ENCODE measurements at regions not wholly inside any gene's neighbourhood (a gene's known extent, or its start where the extent isn't known, plus 50 kb on each side); places are given as distances from the start of the nearest gene placed in this dataset.

DNA sequence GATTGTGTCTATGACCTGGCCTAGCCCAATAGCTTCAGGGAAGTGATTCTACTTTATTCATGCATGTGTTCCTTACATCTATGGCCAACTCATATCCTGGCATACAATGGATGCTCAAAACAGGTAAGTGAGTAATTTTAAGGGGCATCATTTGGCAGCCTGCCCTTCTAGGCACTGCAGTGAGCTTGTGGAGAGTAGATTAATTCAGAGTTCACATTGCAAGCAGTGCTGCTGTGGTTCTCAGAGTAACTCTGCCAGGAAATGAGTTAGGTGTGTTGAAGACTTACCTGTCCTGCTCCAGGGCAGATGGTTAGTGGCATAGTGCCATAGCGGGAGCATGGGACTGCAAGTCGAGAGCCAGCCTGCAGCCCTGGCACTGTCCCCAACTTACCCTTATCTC lies 158.0 kb downstream of the SCP2D1 start:
- DNase-seq = no peak

DNA sequence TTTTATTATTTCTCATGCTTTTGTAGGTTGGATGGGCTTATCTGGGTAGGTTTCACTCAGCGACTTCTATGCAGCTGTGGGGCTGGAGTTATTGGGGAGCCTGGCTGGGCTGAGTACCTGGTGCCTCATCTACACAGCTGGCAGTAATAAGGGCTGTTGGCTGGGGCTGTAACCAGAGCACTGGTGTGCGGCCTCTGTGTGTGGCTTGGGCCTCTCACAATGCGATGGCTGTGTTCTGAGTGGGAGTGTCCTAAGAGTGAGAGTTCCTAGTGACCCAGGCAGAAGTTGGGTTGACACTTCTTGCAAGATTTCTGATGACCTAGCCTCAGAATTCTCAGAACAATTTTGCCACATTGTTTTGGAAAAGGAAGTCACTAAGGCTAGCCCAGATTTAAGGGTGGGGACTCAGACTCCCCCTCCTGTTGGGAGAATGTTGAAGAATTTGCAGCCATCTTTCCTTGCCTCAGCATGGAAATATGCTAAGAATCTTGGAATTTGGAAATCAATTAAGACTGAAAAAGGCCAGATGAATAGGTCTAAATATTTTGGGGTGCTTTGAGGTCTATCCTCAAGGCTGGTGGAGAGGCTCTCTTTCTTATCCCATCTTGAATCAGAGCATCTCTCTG lies 158.8 kb downstream of the SCP2D1 start:
- no peak for DNase-seq

DNA sequence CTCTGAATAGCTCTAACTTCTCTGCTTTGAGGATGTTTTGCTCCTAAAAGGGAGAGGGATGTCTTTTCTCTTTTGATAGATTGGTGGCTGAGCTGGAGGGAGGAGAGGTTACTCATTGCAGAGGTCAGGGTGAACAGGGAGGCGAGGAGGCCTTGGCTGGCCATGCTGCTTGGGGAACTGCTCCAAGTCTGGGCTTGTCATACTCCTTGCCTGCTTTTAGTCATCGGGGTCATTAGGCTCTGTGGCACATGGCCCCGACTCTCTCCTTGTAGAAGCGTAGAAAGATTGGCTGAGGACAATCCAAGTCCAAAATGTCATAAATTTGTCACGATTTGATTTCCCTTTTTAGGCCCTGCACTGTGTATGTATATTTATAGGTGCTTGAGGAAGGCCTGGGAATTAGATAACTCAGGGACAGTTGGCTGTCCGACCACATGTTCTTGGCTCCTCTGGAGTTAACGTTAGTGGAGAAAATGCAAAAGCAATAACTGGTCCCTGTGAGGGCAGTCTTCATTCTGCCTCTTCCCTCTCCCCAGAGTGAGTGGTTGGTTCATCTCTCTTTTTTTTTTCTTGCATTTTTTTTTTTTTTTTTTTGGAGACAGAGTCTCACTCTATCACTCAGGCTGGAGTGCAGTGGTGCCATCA lies 160.1 kb downstream of the SCP2D1 start:
- DNase-seq = no peak

DNA sequence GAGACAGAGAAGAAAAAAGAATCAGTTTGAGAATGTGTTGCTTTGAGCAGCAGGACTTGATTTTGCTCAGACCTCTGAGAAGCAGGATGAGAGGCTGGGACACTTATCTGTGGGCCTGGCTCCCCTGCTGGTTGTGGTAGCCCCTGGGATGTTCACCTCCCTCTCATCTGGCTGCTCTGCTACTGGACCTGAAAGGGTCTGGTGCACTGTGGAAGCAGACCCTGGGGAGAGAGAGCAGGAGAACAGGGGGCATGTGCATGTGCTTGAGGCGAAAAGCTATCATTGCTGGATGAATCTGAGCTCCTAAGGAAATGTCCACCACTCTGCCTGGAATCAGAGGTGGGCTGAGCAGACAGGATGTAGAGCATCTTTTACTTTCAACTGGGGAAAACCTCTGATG lies 161.1 kb downstream of the SCP2D1 start:
- DNase-seq = no peak

DNA sequence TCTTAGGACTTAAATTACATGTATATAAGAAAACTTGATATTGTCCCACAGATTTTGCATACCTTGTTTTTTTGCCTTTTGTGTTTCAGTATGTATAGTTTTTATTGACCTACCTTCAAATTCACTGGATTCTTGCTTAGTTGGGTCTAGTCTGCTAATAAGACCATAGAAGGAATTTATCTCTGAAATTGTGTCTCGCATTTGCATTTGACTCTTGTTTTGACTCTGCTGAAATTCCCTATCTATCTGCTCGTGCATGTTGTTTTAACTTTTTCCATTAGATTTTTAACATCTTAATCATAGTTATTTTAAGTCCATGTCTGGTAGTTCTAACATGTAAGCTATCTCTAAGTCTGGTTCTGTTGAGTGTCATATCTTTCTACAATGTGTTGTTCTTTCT lies 163.9 kb downstream of the SCP2D1 start:
- DNase-seq = no peak

DNA sequence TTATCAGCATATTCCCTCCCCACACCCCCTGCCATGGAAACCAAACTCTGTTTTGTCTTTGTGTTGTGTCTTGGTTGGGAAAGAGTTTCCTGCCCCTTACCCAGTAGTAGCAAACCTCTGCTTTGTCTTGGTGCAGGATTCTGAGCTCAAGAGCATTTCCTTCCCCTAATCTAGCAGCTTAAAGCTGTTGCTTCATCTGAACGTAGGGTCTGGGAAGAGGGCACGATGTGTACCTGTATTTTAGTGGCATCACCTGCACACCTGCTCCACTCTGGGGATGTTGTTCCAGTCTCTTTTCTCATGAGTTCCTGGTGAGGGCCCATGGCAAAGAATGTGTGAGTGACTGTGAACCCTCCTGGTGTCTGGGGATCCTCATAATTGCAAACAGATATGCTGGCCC lies 164.7 kb downstream of the SCP2D1 start:
- no peak for DNase-seq

DNA sequence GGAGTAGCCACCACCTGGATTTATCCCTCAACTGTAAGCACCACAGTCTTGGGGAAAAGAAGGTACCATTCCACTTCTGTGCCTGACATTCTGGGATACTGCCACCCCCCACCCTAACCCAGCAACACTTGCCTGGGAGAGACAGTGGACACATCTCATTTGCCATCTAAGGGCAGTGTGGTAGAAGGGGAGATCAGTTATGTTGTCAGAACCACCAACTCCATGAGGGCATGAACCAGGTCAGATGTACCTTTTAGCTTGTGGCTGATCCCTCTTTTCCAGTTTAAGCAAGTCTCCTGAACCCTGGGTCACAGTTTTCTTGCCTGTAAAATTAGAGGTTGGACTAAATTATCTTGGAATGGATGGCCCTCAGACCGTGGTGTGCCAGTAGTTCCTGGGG lies 165.5 kb downstream of the SCP2D1 start:
- DNase-seq = no peak

DNA sequence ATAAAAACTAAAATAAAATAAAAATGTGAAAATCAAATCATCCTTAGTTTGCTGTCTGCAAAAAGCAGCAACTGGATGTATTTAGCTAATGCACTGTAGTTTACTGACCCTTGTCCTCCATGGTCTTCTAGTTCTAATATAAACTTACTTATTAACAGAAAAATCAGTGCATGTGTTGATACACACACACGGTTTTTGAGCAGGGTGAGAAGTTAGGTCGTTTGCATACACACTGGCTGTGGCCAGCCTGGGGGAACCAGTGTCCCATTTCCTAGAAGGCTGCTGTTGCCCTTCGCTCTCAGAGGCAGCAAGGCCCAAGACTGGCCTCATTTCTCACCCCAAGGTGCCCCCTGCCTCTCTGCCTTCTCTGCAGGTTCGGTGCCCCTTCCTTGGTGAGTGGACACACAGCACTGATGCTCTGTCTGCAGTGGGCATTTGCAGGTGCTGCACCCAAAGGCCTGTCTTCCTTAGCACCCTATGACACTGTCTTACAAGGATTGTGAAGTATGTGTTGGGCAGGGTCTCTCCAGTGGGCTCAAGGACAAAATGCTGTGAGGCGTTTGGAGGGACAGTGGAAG lies 168.5 kb downstream of the SCP2D1 start:
- DNase-seq = no peak

DNA sequence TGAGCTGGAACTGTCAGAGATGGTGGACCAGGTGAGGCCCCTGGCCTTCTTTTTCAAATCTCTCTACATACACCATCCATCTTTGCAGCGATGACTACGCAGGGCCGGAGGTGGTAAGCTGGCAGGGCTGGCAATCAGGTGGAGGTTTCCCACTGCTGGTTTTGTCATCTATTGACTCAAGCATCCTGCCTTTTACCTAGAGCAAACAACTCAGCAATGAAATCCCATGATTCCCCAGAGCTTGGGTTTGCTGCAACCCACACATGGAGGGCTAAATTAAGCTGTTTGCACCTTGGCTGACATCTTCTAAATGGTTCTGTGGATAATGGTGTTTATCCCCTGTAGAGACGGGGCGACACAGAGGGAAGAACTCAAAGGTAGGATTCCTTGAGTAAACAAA lies 170.2 kb downstream of the SCP2D1 start:
- DNase-seq = no peak

DNA sequence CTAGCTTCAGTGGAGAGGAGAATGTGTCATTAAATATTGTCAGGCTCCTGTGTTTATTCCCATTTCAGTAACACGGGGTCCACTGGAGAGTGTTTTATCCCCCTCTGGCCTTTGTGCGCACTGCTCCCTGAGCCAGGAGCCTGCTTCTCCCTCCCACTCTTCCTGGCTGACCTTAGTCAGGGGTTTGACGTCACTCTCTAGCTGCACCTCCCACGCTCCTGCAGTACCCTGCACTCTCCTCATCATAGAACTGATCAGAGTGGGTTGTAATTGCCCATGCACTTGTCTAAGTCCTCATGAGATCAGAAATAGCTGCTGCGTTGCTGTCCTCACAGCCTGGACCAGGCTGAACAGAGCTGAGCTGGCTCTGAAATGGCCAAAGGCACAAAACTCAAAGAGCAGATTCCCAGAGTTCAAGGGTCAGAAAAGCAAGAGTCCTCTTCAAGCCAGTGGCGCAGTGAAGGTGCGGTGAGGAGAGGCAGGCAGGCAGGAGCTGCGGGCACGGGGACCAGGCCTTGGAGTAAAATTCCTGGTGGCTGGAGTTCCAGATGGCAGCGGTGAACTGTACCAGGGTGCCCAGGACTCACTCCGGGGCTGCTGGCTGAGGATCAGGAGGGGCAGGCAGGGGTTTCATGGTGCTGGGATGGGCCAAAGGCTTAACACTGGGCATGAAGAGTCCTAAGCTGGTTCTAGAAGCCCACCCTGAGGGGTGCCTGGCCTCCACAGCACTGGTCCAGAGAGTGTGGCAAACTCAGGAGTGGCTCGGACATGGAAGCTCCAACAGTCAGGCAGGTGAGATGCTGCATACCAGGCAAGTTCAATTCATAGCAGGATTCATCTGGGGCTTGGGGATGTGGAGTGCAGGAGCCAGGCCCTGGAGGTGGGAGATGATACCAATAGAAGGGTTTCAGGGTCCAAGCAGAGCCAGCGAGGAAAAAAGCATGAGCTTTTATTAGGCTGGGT lies 170.9 kb downstream of the SCP2D1 start:
- no peak for DNase-seq

DNA sequence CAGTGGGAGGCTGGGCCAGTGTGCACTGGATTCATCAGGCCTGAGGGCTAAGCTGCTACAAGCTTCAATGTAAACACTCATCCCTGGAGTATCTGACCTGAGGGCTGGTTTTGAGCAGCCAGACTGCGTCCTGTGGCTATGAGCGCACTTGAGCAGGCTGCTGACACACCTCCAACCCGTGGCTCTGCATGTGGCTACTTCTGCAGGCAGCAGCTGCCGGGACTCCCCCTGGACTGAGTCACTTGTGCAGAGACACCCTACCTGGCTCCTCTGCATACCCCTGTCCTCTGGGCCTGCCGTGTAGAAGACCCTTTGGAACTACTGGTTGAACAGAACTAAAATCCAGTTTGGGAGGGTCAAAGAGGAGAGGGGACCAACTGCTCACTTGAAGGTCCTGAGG lies 172.0 kb downstream of the SCP2D1 start:
- no peak for DNase-seq

DNA sequence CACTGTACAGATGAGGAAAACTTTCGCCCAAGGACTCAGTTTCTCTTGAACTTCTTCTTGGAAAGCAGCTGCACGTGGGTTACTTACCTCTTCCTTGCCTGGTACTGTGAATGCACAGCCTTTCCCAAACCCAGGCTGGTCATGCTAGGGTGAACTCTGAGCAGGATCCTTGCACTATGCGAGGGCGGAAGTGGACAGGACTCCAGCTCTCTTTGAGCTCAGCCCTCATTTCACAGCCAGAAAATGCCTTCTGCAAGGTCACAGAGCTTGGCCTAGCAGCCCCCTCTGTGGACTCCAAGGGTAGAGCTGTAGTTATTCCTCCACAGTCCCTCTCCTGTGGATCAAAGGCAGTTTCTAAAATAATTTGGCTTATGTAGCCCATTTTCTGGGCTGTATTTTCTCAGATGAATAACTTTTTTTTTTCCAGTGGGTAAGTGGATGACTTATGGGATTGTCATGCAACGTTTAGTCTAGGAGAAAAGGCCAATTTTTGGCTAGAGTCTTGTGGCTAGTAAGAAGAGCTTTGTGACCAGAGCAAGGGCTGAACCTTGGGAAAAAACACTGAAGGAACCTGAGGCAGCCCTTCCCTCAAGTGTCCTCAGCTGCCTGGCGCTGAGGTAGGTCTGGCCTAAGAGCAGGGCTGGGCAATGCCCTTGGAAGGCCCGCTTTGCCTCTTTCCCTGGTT lies 172.7 kb downstream of the SCP2D1 start:
- no peak for DNase-seq

DNA sequence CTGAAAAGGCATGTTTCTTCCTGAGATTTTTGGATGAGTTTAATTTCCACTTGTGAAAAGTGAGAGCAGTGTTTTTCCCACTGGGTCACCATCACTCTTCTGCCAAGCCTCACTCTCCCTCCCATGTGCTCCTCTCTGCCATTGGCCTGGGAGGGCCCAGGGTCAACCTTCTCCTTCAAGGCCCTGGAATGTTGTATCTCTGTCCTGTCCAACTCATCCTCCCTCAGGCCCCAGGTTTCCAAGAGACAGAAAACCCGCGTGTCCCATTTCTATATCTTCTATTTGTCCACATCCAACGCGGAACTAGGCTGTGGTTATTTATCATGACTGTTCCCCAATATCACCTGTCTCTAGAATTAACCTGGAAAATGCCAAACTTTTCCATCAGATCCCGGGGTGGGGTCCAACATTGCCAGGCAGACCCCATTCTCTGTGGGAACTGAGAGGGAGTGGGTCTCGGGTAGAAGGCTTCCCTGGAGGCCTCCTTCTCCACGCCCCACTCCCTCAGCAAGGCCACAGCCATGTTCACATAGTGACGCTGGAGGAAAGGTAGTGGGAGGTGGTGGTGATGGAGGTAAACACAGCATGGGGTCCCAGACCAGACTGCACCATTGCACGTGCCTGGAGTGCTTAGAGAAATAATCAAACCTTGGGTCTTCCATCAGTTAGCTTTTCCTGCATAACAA lies 173.5 kb downstream of the SCP2D1 start:
- DNase-seq = no peak

DNA sequence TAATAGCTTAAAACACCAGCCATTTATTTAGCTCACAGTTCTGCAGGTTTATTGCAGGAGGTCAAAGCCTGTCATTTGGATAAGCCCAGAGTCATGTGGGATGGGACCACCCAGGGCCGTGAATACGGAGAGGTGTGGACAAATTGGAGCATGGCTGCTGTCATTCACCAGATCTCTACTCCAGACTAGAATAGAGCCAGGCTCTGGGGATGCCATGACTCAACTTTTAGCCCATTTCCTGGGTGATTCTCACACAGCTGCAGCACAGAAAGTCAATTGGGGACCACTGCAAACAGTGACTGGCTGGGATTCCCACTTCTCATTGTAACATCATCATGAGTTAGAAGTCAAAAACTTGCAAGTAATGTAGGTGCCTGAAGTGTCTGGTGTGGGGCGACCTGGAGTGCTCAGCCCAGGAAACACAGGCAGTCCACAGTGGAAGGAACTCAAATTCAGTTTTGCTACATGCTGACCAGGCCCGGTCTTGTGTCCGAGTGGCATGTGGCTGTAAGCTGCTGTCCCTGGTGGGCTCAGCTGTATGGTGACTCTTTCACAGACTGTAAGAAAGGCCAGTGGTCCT lies 174.3 kb downstream of the SCP2D1 start:
- no peak for DNase-seq

DNA sequence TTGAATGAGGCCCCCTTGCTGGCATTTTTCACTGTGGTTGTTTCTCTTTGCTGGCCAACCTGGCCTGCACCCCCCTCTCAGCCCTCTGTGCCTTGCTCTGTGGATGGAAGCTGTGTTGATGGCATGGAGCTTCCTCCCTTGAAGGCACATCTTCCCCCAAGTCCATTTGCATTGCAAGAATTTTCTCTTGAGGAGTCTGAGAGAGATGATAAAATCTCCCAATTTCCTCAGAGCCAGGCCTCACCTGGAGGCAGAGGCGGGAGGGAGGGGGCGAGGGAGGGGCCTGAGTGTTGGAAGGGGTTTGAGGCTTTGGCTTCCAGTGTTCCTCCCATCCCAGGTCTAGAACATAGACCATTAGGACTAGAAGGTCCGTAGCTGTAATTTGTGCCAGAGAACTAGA lies 175.1 kb downstream of the SCP2D1 start:
- no peak for DNase-seq

DNA sequence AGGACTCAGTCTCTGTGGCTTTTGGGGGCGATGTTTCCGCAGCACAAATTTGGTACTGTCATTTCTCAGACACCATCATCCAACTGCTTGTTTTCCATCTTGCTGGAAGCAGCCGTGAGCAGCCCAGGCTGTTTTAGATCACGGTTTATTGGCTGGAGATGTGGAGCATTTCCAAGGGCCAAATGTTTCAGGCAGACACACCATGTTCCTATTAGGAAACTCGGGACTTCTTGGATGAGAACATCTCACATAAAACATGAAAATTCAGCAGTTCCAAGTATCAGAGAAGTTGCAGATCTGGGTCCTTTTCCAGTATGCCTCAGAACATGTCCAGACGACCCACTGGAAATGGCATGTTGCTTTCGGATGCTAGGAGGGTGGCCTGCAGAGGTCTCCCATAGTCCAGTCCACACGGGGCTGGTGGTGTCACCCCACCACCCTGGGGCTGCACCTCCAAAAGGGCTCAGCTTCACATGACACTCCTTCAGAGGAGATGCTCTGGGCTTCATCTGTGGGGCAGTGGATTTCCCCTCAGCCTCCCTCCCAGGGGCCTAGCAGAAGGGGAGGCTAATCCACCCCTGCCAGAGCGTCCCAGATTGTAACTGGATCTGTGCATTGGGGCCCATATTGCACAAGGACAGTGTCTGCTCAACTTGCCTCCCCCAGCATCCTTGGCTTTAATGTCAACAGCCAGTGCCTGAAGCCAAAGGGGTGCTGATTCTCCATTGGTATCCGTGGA lies 176.3 kb downstream of the SCP2D1 start:
- no peak for DNase-seq

DNA sequence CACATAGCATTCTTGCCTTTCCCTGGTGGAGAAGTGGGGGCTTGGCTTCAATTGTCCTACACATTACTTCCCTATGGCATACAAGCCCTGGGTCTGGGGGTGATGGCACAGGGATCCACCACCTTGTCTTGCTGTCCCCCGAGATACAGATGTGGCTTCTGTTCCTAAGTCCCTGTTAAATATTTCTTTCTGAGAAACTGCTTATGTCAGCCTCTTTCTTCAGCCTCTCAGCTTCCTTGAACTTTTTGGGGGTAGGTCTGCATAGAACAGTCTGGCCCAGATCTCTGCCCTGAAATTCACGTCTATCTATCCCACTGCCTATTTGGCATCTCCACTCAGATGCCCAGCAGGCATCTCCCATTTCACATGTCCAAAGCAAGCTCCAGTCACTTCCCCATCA lies 177.4 kb downstream of the SCP2D1 start:
- no peak for DNase-seq

DNA sequence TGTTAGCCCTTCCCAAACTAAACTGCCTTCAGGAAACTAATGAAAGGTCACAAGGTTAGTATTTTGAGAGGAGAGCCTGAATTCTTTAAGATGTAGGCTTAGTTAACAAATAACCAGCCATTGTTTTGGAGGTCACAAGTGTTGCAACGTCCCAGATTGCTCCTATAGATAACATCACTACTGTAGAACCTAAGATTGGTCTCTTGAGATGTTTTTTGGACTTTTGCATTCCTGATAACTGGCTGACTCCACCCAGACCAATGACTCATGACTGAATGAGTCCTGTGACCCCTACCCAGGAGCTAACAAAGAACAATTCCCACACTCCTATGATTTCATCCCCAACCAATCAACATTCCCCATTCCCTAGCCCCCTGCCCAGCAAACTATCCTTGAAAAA lies 178.8 kb downstream of the SCP2D1 start:
- DNase-seq = no peak

DNA sequence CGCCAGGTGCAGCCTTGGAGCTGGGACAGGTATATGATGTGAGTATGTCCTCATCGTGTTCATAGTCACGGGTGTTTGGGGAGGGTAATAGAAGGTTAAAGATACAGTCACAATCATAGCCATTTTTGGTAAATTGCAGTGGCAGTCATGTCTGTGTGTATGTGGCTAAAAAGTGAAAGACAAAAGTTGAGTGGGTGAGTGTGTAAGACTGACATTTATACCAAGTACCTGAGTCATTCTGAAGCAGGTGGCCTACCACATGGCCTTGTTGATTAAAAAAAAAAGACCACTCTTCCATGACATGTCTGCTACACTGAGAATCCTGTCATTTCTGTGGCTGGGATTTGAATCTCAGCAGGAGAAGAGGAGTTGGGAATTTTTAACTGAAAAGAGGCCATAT lies 181.9 kb downstream of the SCP2D1 start:
- DNase-seq = no peak

DNA sequence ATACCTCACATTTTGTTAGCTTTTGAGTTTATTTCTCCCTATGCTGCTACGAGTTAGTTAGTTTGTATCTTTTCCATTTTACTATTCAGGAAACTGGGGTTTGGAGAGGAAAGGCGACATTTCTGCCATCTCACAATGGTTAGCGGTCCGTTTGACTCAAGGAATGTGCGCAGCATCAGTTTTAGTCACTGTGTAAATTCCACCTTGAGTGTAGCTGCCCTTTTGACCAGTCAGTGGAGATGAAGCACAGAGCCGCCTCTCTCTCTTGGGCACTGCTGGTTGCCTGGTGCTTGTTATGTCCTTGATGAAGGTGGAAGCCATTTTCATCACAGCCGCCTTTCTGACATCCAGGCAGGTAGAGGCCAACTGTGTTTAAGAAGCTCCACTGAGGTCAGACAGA lies 185.5 kb downstream of the SCP2D1 start:
- DNase-seq = no peak

DNA sequence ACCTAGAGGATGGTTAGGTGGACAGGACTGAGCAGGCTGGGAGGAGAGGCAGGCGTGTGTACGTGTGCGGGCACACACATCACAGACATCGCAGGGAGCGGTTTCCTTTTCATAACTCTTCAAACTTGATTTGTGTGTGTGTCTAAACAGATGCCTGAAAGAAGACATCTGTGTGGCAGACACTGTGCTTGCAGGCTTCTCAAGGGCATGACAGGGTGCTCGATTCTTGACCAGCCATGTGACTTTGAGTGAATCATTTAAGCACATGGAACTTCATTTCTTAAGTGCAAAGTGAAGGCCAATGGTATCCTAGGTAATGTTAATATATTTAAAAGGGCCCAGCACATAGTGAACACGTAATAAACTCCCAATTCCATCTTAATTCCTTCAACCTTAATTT lies 186.5 kb downstream of the SCP2D1 start:
- DNase-seq = no peak
